G401.6 (cell line): ENCODE measurements at regions not wholly inside any gene's neighbourhood (a gene's known extent, or its start where the extent isn't known, plus 50 kb on each side); places are given as distances from the start of the nearest gene placed in this dataset.

Source experiments
- FAIRE-seq: peaks from 2 replicates; lab custom pipeline; 2012; peaks lifted over from hg19 to GRCh38; lab: Jason Lieb, UNC

DNA sequence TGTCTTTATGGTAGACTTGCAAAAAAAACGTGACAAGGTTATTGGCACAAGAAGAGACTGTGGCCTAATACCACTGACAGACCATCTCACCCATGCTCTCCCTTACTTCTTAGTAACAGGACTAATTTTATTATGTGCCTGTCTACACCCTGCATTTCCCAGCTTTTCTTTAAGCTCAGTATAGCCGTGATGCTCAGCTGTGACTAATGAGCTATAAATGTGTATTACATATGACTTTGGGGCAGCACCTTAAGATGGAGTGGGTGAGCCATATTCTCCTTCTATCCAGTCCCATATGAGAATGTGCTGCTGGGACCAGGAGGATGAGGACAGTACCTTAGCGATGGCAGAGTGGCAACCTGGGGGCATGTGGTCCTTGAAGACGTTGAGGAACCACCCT, 293.5 kb downstream of the RNF144A start:
- no peak for FAIRE-seq

DNA sequence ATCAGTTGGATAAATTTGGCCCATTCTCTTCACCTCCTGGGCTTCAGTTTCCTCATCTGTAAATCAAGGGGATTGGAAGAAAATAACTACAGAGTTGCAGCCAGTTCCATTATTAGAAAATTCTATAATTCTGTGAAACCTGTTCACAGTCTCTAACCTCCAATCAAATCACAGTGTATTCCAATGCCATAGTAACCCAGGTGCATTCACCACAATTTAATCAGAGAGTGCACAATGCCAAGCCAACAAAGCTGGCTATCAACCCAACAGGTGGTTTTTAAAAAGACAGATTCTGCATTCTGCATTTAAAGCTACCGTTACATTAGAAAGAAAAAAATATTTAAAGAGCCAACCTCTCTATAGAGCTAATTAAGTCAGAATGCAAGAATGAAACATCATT, 308.6 kb downstream of the RNF144A start:
- FAIRE-seq = no peak

DNA sequence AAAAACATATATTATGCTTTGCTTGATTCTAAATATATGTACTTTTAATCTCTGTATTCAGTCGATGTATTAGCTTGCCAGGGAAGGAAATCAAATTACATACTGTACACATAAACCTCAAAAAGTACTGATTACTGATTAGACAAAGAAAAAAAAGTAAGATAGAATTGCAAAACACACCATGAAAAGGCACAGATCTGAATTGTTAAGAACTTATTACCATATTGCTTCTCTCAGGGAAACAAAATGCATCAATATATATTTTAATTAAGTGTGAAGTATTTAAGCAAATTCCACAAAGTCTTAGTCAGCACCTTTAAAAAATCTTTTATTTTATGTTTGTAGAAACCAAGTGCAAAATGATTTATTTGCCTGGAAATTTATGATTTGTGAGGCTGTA, 309.3 kb downstream of the RNF144A start:
- no peak for FAIRE-seq

DNA sequence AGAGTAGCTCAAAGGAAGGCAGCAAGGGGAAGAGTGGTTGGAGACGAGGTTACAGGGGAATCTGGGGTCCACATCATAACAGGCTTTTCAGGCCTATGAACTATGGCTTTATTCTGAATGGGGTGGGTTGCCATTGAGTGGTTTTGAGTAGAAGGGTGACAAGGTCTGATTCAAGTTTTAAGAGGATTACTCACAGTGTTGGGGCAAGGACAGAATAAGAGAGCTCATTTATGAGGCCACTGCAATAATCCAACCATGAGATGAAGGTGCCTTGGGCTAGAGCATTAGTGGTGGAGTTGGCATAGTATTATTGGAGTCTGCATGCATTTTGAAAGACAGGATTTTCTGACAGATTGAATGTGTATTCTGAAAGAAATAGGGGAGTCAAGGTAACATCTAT, 315.9 kb downstream of the RNF144A start:
- no peak for FAIRE-seq

DNA sequence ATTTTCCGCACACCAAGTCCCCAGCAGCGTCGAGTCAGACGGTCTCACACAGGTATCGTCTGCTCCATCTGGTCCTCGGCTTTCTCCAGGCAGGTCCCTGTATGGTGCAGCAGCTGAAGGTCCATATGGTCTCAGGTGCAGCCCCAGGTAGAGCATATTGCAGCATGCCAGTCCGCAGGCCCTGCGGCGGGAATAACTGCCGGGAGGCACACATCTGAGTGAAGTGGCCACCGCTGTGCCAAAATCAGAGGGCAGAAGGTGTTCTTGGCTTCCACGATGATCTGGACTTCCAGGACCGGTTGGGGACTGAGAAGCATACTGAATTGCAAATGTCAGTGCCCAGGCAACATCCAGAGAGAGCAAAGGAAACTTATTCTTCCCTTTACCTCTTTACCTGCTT, 320.3 kb downstream of the RNF144A start:
- no peak for FAIRE-seq

DNA sequence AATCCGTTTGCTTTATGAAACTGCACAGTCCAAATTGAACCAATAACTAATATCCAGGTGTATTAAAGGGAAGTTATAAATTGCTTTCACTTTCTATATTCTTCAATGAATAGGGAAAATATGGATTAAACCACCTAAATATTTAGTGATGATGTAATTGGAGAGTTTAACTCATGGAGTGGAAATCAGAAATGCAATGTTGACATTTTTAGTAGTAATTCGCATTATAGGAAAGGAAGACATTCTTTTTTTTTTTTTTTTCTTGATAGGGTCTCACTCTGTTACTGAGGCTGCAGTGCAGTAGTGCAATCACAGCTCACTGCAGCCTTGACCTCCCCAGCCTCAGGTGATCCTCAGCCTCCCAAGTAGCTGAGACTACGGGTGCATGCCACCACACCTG, 321.9 kb downstream of the RNF144A start:
- no peak for FAIRE-seq

DNA sequence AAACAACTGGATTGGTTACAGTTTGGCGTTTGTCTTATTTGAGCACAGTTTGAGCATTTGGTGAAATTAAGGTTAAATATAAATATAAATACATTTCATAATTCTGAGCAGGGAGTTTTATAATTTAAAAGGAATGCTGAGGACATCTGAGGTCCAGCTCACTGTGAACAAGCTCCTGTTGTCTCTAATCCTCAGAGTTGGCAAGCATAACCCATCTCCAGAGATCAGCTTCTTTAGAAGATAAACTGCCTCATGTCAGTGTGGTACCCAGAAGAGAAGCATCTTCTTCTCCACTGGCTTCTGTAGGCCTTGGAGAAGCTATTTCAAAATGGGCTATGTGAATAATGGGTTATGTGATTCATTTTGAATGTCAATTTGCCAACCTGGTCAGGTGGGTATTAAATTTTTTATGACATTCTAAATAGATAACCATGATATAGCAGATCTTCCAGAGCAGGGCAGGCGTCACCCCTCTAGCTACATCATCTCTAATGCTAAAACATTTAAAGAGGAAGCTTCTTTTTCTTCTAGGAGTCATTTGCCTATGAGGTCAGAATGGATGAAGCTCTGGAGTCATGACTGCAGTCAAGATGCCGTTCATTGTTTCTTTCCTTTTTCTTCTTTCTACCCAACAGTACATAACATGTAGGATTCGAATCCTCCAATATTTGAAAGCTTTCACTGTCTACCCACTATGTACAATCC, 324.0 kb downstream of the RNF144A start:
- FAIRE-seq = no peak

DNA sequence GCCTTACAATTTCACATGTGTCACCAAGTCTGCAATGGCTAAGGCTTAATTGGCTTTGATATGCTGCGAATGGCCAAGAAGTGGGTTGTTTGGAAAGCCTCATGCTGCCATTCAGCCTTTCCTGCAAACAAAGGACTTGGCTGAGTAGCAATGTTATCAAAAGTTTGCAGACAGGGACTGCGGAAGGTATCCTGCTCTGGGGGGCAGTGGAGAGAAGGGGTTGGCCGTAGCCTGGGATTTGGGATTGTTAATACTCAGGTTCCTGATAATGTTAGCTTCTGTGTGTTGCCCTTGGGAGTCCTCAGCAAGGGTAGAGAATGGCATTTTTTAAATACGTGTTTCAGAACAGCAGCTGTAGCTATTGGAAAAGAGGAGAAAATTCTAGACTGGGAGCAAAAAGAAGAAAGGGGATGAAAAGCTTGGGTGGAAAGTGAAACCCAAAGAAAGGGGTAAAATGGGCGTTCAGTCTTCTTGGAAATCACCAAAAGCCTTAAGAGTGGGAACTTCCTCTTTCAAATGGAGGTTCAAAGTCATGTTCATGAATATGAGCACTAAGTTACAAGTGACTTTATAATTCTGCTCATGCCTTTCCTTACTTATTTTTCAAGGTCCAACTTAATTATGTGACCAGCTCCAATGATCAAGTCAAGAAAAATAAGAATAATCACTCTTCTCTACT, 325.1 kb downstream of the RNF144A start:
- FAIRE-seq = no peak

DNA sequence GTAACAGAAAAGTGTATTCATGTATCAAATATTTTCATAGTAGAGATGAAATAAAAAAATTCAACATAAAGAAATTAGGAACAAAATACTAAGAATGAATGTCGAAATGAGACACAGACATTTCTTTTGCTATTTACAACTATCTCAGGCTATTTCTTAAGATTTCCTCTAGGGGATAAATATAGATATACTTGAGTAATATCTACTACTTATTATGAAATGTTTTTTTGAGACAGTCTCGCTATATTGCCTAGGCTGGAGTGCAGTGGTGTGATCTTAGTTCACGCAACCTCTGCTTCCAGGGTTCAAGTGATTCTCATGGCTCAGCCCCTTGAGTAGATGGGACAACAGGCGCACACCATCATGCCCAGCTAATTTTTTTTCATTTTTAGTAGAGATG, 326.1 kb downstream of the RNF144A start:
- no peak for FAIRE-seq

DNA sequence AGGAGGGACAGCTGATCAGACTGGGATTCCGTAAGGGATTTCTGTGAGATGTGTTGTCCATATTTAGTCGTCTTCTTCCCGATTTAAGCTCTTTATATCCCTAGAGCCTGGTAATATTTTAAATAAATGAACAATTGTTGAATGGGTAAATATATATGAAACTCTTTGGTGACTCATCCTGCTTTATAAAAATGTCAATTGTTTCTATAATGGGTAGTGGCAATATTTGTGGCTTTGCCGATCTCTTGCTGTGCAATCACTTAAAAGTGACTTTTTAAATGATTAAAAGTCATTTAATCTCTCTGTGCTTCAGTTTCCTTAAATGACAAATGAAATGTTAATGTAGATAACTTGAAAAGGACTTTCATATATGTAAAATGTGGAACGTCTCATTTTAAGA, 339.2 kb downstream of the RNF144A start:
- FAIRE-seq = no peak

DNA sequence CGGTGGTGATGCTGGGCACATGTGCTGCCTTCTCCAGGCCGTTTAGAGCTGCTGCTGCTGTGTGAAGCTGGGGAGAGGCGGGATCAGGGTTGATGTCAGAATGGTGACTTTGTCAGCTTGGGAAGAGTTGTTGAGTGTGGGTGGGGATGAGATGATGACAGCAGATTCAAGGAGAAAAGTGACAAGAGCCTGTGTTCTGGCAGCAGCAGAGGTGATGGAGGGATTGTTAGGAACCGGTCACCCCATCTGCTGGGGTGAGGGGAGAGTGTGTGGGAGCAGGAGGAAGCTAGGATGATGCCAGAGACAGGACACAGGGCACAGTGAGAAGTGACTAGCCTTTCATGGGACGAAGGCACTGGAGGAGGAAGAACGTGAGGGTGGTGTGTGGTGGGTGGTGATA, 345.5 kb downstream of the RNF144A start:
- FAIRE-seq = no peak

DNA sequence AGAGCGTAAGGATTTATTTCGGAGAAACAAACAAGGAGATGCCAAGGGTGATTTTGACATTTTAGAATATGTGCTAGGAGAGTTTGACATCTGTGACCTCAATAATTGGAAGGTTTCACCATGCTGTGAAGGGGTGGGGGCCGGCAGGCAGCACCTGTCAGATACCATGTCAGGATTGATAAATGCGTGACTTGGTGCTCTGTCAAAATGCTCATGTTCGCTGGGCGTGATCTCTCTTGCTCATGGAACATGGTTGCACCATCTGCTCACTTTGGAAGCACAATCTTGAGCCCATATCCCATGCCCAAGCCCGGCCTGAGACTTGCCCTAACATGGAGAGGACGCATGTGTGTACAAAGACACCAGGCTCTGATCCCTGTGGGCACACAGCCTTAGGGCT, 347.6 kb downstream of the RNF144A start:
- no peak for FAIRE-seq

DNA sequence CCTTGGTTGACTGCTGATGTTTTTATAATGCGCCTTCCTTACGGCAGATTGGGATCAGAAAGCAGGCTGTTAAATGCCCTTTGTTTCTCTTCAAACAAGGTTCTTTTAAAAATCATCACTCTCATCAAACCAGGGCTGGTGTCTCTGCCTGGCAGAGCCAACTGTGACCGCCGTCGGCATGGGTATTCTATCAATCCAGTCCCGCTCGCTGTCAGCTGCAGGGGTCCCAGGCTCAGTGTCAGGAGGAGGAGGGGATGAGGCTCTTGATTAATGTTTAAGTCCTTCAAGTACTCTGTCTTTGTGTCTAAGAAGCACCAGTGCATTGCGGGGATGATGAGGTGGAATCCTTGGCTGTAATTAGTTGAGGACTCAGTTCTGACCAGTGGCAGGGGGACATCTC, 348.1 kb downstream of the RNF144A start:
- no peak for FAIRE-seq

DNA sequence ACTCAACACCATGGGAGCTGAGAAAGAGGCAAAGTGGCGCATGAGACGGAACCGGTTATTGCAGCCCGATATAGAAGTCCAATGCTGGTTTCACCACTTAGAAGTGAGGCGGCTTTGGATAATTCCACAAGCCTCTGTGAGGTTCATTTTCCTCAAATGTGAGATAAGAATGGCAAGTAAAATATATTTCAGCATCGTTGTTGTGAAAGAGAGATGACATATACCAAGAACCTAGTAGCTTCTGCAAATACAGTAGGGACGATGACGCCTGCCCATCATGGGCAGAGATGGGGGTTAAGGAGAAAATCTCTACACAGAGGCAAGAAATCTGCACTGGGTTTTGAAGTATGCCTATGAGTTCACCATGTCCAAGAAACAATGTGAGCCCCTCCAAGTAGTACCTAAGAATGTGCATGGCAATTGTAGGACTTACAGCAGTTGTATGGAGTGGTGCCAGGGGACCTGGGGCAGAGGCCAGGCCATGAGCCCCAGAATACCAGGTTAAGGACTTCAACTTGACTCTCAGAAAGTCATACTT, 352.0 kb downstream of the RNF144A start:
- FAIRE-seq = no peak

DNA sequence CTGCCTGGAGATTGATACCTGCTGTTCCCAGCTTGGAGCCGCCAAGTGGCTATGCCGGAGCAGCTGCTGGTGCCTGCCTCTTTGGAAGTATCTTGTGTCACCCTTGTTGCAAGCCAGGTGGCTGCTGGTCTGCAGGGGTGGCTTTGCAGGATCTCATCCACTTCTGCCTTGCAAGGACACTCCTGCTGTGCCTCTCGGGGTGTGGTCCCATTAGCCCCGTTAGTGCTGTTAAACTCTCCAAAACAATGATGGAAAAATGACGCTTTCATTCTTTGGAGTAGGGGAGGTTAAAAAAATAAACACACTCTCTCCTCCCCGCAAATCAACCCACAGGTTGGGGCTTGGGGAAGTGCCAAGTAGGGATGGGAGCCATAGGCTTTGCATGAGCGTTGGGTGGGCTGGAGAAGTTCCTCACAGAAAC, 352.8 kb downstream of the RNF144A start:
- FAIRE-seq = no peak

DNA sequence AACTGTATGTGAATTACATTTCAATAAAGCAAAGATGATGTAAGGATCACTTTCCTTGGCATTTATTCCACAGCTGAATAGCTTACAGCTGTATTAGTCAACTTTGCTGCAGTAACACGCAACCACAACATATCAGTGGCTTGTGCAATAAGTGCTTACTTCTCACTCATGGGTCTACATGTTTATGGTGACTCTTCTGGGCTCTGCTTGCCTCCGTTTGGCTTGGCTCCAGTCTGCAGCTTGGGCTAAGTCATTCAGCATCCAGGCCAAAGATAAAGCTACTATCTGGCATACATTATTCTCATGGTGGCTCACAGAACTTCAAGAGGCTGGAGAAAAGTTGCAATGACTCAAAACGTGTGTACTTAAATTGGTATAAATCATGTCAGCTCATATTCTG, 355.0 kb downstream of the RNF144A start:
- no peak for FAIRE-seq

DNA sequence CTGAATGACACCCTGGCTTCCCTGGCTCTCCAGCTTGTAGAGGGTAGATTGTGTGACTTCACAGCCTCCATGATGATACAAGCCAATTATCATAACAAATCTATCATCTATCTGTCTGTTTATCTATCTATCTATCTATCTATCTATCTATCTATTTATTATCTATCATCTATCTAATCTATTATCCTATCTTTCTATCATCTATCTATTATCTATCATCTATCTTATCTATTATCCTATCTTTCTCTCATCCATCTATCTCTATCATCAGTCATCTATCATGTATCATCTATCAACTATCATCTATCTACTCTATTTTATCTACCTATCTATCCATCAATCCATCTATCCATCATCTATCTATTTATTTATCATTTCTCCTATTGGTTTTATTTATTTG, 361.8 kb downstream of the RNF144A start:
- no peak for FAIRE-seq

DNA sequence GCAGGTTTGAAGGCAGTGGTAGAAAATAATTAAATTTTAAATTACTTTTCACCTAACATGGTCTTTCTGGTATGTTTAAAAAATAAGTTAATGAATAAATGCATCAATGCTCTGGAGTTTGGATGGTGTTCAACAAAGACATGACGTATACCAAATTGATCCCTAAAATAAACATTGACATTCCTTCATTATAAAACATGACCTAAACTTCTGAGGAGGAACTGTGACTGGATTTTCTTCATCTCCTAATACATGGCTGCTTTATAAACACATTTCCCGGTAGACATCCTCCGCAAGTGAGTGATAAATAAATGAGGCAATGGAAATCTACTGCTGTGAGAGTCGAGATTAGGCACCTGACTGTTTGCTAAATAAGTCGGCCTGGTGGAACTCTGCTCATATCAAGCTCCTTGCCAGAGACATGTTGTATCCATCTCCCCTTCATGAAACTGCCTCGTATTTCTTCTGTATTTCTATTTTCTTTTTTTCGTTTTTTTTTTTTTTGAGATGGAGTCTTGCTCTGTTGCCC, 362.3 kb downstream of the RNF144A start:
- FAIRE-seq = no peak

DNA sequence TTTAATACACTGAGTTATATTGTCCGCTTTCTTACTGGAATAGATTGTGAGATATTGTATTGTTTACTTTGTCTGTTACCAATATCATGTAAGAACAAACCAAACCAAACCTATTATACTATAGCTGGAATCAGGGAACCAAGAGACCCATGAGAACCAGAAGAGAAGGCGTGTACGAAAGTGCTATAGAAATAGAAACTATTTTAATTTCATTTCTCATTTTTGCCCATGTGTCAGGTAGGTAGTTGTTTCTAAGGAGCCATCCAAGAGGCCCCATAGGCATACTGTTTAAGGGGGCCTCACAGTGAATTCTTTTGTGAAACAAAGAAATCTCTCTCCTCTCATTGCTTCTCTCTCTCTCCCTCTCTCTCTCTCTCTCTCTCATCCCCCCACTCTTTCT, 363.6 kb downstream of the RNF144A start:
- no peak for FAIRE-seq

DNA sequence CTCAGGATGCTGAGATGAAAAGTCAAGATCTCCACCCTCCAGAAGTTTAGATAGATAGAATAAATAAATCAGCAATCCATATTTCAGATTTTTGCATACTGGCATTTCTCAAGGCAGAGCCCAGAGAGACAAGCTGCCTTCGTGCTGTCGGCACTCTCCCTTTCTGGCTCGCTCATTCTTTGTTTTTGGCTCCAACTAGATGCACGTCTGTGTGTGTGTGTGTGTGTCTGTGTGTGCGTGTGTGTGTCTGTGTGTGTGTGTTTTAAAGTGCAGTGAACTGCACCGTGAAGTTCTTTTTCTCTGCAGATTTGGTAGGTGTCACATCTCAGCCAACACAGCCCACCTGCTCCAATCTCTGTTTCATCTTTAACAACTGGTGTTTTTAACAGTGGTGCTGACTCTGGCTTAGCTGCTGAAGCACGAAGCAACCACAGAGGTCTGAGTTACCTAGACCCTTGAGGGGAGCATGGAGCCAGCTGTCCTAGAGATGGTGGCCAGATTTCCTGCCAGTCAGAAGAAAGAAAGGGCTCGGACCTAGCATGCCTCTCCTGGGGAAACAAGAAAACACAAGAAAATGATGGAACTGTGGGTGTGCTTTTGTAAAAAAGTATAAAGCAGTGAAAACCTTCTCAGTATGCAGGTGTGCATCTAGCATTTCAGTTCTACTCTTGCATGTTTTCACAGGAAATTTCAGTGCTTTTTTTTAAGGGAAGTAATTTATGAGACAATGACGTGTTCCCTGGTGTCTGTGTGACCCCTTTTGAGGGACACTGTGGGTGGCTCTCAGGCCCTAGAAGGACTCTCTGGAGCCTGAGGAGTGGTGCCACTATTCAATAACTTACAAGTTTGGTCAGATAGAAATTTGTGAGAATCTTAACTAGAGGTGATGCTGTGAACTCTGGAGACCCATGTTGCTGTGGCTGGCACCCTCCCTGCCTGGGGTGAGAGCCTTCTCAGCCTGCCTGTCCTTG, 364.3 kb downstream of the RNF144A start:
- FAIRE-seq = no peak

DNA sequence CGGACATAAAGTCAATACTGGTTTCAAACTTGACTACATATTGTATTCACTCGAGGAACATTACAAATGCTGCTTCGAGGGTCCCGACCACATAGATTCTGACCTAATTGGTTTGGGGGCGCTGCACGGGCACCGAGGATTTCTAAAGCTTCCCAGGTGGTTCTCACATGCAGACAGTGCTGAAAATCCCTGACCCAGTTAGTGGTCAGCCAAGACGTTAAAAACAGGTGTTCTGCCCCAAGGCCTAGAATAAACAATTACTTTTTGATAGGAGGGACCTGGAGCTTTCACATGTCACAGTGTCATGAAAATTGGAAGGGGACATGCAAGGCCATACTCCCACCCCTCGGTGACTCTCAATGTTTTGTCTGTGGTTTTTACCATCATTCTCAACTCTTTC, 368.9 kb downstream of the RNF144A start:
- FAIRE-seq = no peak

DNA sequence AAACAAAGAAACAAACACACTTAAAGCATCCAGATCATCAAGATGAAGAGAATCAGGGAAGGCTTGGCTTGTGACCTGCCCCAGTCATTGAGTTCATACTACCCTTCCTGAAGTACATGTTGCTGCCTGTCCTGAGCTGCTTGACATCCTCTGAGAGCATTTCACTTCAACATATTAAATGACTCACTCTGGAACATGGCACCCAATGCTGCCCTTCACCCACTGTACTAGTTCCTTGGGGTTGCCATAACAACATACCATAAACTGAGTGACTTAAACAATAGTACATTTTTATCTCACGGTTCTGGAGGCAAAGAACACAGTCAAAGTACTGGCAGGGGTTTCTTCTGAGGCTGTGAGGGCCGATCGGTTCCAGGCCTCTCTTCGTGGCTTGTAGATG, 371.3 kb downstream of the RNF144A start:
- no peak for FAIRE-seq

DNA sequence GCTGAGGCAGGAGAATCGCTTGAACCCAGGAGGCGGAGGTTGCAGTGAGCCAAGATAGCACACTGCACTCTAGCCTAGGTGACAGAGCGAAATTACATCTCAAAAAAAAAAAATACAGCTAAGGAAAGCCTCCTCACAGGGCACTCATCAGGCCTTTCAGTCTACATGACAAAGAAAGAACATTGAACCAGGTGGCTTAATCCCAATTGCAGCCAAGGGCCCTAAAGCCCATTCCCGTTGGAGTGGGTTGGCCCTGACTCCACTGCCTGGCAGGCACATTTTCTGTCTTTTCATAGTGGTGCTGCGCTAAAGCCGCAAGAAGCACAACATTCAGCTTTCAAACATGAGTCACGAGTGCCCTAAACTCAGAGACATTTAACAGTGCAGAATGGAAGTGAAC, 372.5 kb downstream of the RNF144A start:
- FAIRE-seq = no peak
